Keratinocyte (primary cell): ENCODE measurements at regions not wholly inside any gene's neighbourhood (a gene's known extent, or its start where the extent isn't known, plus 50 kb on each side); places are given as distances from the start of the nearest gene placed in this dataset.

ENCODE experiments used
- DNase-seq: peaks from one replicate; pipeline ENCODE4 v3.0.0-alpha.2; 2011; ENCODE audit warnings: low read depth, missing footprints, low spot score
- FAIRE-seq: peaks from 2 replicates; lab custom pipeline; 2011; peaks lifted over from hg19 to GRCh38; lab: Jason Lieb, UNC
- H2AFZ ChIP-seq: 2 replicates; pipeline ENCODE4 v1.6.0; 2012; ENCODE audit warnings: low read length, control low read depth, inconsistent platforms; ENCODE audit not compliant: control insufficient read depth
- H3K27ac ChIP-seq: 2 replicates; pipeline ENCODE4 v1.5.1; 2011; ENCODE audit warnings: low read length; ENCODE audit not compliant: control insufficient read depth, insufficient read depth
- H3K27me3 ChIP-seq: 3 replicates; pipeline ENCODE4 v1.6.0; 2011; ENCODE audit warnings: low read length; ENCODE audit not compliant: control insufficient read depth, insufficient read depth; ENCODE audit errors: extremely low read depth
- H3K36me3 ChIP-seq, 2 experiments: 2 replicates in 1 of 2; 3 replicates in 1 of 2; pipeline ENCODE4 v1.5.1; 2011; ENCODE audit warnings: low read length in 2 of 2, mild to moderate bottlenecking in 1 of 2; ENCODE audit not compliant: control insufficient read depth in 2 of 2, insufficient read depth in 2 of 2; ENCODE audit errors: extremely low read depth in 1 of 2
- H3K4me1 ChIP-seq: 3 replicates; pipeline ENCODE4 v1.5.1; 2011; ENCODE audit warnings: low read length; ENCODE audit not compliant: control insufficient read depth, insufficient read depth; ENCODE audit errors: extremely low read depth
- H3K4me2 ChIP-seq: 3 replicates; pipeline ENCODE4 v1.6.0; 2011; ENCODE audit warnings: low read depth, low read length; ENCODE audit not compliant: control insufficient read depth, insufficient read depth; ENCODE audit errors: extremely low read depth
- H3K4me3 ChIP-seq, 3 experiments: fragments of 200-600 bp in 1 of 3; sonication (generic) in 1 of 3; 2 replicates in 2 of 3; 3 replicates in 1 of 3; pipeline ENCODE4 v1.5.1; 2011 to 2016; ENCODE audit warnings: low read length in 3 of 3, mild to moderate bottlenecking in 3 of 3, control low read depth in 2 of 3, inconsistent platforms in 1 of 3, low read depth in 1 of 3, mixed read lengths in 1 of 3, mixed run types in 1 of 3, moderate library complexity in 1 of 3; ENCODE audit not compliant: control insufficient read depth in 2 of 3, insufficient read depth in 2 of 3; ENCODE audit errors: extremely low read depth in 1 of 3
- H3K79me2 ChIP-seq: 2 replicates; pipeline ENCODE4 v1.6.0; 2012; ENCODE audit warnings: low read length; ENCODE audit not compliant: control insufficient read depth, insufficient read depth
- H3K9ac ChIP-seq: 3 replicates; pipeline ENCODE4 v1.6.0; 2011; ENCODE audit warnings: low read length; ENCODE audit not compliant: control insufficient read depth, insufficient read depth; ENCODE audit errors: extremely low read depth
- H3K9me1 ChIP-seq: 3 replicates; pipeline ENCODE4 v1.6.0; 2011; ENCODE audit warnings: low read length; ENCODE audit not compliant: control insufficient read depth, insufficient read depth; ENCODE audit errors: extremely low read depth
- H3K9me3 ChIP-seq: 2 replicates; pipeline ENCODE4 v1.5.1; 2012; ENCODE audit warnings: low read depth, low read length; ENCODE audit not compliant: control insufficient read depth
- H4K20me1 ChIP-seq: 3 replicates; pipeline ENCODE4 v1.6.0; 2011; ENCODE audit warnings: low read length; ENCODE audit not compliant: control insufficient read depth, insufficient read depth; ENCODE audit errors: extremely low read depth
- CTCF ChIP-seq, 3 experiments: IDR thresholded peaks in 1 of 3; conservative IDR thresholded peaks in 1 of 3; optimal IDR thresholded peaks in 1 of 3; 2 replicates in 2 of 3; 3 replicates in 1 of 3; pipeline versions ENCODE3 to v1.5.1; 2011; ENCODE audit warnings: low read length in 3 of 3, mild to moderate bottlenecking in 3 of 3, moderate library complexity in 2 of 3, control low read depth in 1 of 3, inconsistent platforms in 1 of 3; ENCODE audit not compliant: insufficient read depth in 2 of 3; ENCODE audit errors: extremely low read depth in 1 of 3
- EZH2 ChIP-seq: IDR thresholded peaks from one replicate; pipeline ENCODE4 v1.6.1; 2012; ENCODE audit warnings: inconsistent platforms, mild to moderate bottlenecking, low read length, moderate library complexity
- dilution Hi-C: fragments of 300-500 bp; cut with MboI; formaldehyde crosslinking; loops from one replicate; pipeline ENCODE4 v1.7.0; 2020; ENCODE audit warnings: low sequenced_read_pairs; ENCODE audit not compliant: extremely low pct_ligation_motif_present

GRCh38 chr15:45763170-45763869 lies 128.5 kb downstream of the SQOR start:
- peaks cover 2% of the 10 kb centered on the region for H3K27me3 ChIP-seq
- no peak overlapping the region for H2AFZ ChIP-seq
- no peaks in the 10 kb centered on the region for H3K9me3 ChIP-seq
- H3K4me1 ChIP-seq: no peaks in the 10 kb centered on the region
- H3K4me2 ChIP-seq: no peak overlapping the region
- no peak overlapping the region for H3K4me3 ChIP-seq
- no peaks in the 10 kb centered on the region for H4K20me1 ChIP-seq
- no peak for TF ChIP-seq EZH2
- no peak for TF ChIP-seq CTCF (optimal IDR thresholded peaks at IDR 0.05 in 1 of 3, IDR thresholded peaks at IDR 0.05 in 1 of 3, conservative IDR thresholded peaks at IDR 0.05 in 1 of 3; ENCODE audit: extremely low read depth in 1 of 3, insufficient read depth in 2 of 3, low read length in 3 of 3)
- H3K79me2 ChIP-seq: no peaks in the 10 kb centered on the region
- no peaks in the 10 kb centered on the region for H3K36me3 ChIP-seq
- no peak overlapping the region for H3K9ac ChIP-seq
- dilution Hi-C loops: no loop called here
- DNase-seq: no peak
- H3K9me1 ChIP-seq: no peaks in the 10 kb centered on the region
- FAIRE-seq: no peak
- no peak overlapping the region for H3K27ac ChIP-seq

GRCh38 chr15:45773149-45773548 lies 138.3 kb downstream of the SQOR start:
- Histone ChIP-seq H3K4me2 (no peak overlapping the region), H3K4me1 (no peaks in the 10 kb centered on the region), H4K20me1 (no peaks in the 10 kb centered on the region), H3K27ac (no peak overlapping the region), H3K9me3 (no peaks in the 10 kb centered on the region), H3K36me3 (no peaks in the 10 kb centered on the region), H3K79me2 (no peaks in the 10 kb centered on the region), H3K27me3 (no peaks in the 10 kb centered on the region), H3K4me3 (no peak overlapping the region), H2AFZ (no peak overlapping the region), H3K9ac (no peak overlapping the region), H3K9me1 (no peaks in the 10 kb centered on the region)
- FAIRE-seq (no peak), DNase-seq (no peak)
- TF ChIP-seq EZH2 (no peak), CTCF (optimal IDR thresholded peaks at IDR 0.05 in 1 of 3, IDR thresholded peaks at IDR 0.05 in 1 of 3, conservative IDR thresholded peaks at IDR 0.05 in 1 of 3; ENCODE audit: extremely low read depth in 1 of 3, insufficient read depth in 2 of 3, low read length in 3 of 3) (no peak)
- dilution Hi-C loops: no loop called here
